Activated naive CD4-positive, alpha-beta T cell treated with anti-CD3 and anti-CD28 coated beads, Interleukin-2, amount 50 U/mL, for 24 hours (primary cell): ENCODE measurements at regions not wholly inside any gene's neighbourhood (a gene's known extent, or its start where the extent isn't known, plus 50 kb on each side); places are given as distances from the start of the nearest gene placed in this dataset.

ENCODE experiments used
- H3K27ac Mint-ChIP-seq: one replicate; pipeline ENCODE4 v1.8.0; 2021; ENCODE audit warnings: mild to moderate bottlenecking, mixed read lengths
- H3K27me3 Mint-ChIP-seq: one replicate; pipeline ENCODE4 v1.8.0; 2021; ENCODE audit warnings: mixed read lengths
- H3K36me3 Mint-ChIP-seq: one replicate; pipeline ENCODE4 v1.8.0; 2021; ENCODE audit warnings: mixed read lengths
- H3K4me1 Mint-ChIP-seq: one replicate; pipeline ENCODE4 v1.8.0; 2021; ENCODE audit warnings: mixed read lengths
- H3K4me3 Mint-ChIP-seq: one replicate; pipeline ENCODE4 v1.8.0; 2021; ENCODE audit warnings: mild to moderate bottlenecking, mixed read lengths
- H3K9me3 Mint-ChIP-seq: one replicate; pipeline ENCODE4 v1.8.0; 2021; ENCODE audit warnings: mixed read lengths

DNA sequence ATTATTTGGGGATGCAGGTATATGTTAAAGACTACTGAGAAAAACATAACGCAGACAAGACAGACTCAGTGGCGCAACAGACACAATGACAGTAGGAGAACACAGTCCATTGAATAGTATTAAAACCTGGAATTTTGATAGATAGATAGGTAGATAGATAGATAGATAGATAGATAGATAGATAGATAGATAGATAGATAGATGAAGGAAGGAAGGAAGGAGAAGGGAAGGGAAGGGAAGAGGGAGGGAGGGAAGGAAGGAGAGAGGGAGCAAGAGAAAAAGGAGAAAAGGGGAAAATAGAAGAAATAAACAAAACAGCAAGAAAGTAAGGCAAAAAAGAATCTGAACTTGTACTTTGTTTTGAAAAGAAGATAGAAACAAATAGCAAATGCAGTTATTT, 404.5 kb downstream of the FOXO1 start:
- no peaks in the 10 kb centered on the region for H3K9me3 Mint-ChIP-seq
- no peaks in the 10 kb centered on the region for H3K27me3 Mint-ChIP-seq
- H3K4me1 Mint-ChIP-seq, result peaks cover 14% of the 10 kb centered on the region
- H3K36me3 Mint-ChIP-seq, result peaks cover 2% of the 10 kb centered on the region
- no peak overlapping the region for H3K4me3 Mint-ChIP-seq
- no peak overlapping the region for H3K27ac Mint-ChIP-seq

DNA sequence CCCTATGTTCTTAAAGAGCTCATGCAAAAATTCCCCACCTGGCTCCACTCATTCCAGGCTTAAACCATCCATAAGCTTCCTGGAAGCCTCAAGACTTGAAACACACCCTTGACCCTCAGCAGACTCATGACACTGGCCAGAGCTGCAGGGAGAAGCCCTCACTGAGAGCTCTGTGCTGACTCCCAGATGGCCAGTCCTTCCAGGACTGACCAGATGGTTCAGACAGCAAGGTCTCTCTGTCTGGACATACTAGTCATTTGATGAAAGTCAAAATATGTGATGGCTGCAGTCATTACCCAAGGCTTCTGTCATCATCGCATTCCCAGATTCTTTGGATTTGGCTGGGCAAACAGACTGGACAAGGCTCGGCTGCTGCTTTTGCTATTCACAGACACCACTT, 397.4 kb downstream of the FOXO1 start:
- Mint-ChIP-seq H3K36me3 (no peaks in the 10 kb centered on the region), H3K4me1 (peaks cover 37% of the 10 kb centered on the region), H3K9me3 (no peaks in the 10 kb centered on the region), H3K27me3 (no peaks in the 10 kb centered on the region), H3K4me3 (no peak overlapping the region), H3K27ac (peak overlapping the region; percentile 9)

DNA sequence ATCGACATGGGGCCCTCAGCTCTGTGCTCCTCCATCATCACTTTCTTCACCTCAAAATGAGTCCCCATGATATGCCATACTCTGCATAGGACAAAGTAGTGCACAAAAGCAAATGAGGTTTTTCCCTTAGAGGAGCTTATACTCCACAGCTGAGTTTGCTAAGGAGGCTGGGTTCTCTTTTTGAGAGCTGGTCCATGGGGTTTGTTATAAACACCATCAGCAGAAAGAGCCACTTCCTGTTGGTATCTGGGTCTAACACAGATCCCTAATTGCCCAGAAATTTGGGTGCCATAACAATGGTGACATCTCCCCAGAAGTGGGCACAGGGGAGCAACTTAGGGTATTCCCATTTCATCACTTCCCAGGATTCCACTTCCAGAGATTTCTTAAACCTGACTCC, 395.7 kb downstream of the FOXO1 start:
- no peak overlapping the region for H3K4me3 Mint-ChIP-seq
- H3K27ac Mint-ChIP-seq, result no peak overlapping the region
- H3K9me3 Mint-ChIP-seq, result no peaks in the 10 kb centered on the region
- no peaks in the 10 kb centered on the region for H3K36me3 Mint-ChIP-seq
- H3K4me1 Mint-ChIP-seq, result peaks cover 43% of the 10 kb centered on the region
- H3K27me3 Mint-ChIP-seq, result no peaks in the 10 kb centered on the region

DNA sequence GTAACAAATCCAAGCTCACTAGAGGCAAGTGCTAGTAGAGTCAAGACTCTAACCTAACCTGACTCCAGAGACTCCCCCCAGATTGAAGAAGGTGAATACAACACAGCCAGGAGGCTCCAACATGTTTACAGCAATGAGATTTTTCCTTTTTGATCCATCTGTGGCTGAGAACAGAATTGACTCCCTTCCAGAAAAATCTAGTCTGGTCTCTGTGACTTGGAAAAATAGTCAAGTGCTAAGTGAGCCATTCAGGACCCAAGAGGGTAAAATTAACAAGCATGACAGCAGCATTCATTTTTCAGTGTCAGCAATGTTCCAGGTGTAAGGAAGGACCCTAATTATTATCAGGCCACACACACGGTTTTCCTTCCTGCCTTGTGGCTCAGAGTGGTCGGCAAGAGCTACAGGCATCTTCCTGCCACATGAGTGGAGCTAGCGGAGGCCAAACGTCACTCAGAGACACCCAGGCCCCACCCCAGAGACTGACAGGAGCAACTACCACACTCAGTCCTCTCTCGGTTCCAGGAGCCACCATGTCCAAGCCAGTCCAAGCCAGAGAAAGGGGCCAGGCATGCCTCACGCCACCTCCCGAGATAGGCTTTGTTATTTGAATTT, 395.1 kb downstream of the FOXO1 start:
- H3K4me1 Mint-ChIP-seq, result peaks cover 45% of the 10 kb centered on the region
- H3K4me3 Mint-ChIP-seq, result no peak overlapping the region
- peak overlapping the region; percentile 30 for H3K27ac Mint-ChIP-seq
- no peaks in the 10 kb centered on the region for H3K36me3 Mint-ChIP-seq
- no peaks in the 10 kb centered on the region for H3K9me3 Mint-ChIP-seq
- H3K27me3 Mint-ChIP-seq, result no peaks in the 10 kb centered on the region

DNA sequence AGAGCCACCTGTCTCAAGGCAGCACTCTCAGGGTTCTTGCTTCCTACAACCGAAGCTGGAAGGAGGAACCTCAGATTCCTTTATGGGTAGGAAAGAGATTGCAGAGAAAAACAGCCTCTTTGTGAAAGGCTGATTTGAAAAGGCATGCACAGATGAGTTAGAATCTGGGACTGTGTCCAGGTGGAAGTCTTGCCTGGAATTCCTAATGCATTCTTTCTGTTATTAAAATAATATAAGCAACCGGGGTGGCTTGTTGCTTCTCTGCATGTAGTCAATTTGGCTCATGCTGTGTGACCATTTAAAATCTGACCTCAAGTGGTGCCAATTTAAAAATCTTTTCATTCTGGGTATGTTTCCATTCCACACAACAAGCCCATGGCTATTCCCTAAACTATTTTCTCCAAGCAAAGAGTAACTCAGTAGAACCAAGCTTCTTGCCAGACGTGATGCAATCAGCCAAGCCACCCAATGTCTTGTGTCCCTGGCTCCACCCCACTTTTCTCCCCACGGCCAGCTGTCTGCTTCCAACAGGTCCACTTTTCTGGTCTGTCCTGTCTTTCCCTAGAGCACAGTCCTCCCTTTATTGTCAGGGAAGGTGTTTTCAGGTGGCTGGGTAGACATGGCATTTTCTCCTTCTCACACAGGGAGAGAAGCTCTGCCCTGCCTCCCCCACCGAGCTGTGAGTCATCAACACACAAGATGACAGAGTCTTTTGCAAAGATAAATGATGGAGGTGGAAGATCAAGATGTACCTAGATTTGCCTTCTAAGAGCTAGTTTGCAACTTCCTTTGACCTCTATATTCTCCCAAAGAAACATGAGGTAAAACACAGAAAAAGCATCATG, 394.3 kb downstream of the FOXO1 start:
- Mint-ChIP-seq H3K36me3 (no peaks in the 10 kb centered on the region), H3K4me3 (no peak overlapping the region), H3K9me3 (no peaks in the 10 kb centered on the region), H3K27ac (peak overlapping the region; percentile 68), H3K27me3 (no peaks in the 10 kb centered on the region), H3K4me1 (peaks cover 45% of the 10 kb centered on the region)

DNA sequence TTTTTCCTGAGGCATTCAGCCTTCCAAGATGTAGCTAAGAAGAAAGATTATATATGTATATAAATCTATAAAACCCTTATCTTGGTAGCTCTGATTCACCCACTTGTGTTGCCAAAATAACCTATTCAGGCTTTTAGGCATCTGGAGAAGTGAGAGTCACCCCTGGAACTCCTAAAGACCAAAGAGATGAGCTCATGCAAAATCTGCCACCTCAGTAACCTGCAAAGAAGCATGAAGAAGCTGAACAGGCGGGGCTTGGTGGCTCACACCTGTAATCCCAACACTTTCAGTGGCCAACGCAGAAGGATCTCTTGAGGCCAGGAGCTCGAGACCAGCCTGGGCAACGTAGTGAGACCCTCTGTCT, 393.7 kb downstream of the FOXO1 start:
- Mint-ChIP-seq H3K36me3 (no peaks in the 10 kb centered on the region), H3K4me3 (no peak overlapping the region), H3K9me3 (no peaks in the 10 kb centered on the region), H3K4me1 (peaks cover 40% of the 10 kb centered on the region), H3K27me3 (no peaks in the 10 kb centered on the region), H3K27ac (peak overlapping the region; percentile 68)

DNA sequence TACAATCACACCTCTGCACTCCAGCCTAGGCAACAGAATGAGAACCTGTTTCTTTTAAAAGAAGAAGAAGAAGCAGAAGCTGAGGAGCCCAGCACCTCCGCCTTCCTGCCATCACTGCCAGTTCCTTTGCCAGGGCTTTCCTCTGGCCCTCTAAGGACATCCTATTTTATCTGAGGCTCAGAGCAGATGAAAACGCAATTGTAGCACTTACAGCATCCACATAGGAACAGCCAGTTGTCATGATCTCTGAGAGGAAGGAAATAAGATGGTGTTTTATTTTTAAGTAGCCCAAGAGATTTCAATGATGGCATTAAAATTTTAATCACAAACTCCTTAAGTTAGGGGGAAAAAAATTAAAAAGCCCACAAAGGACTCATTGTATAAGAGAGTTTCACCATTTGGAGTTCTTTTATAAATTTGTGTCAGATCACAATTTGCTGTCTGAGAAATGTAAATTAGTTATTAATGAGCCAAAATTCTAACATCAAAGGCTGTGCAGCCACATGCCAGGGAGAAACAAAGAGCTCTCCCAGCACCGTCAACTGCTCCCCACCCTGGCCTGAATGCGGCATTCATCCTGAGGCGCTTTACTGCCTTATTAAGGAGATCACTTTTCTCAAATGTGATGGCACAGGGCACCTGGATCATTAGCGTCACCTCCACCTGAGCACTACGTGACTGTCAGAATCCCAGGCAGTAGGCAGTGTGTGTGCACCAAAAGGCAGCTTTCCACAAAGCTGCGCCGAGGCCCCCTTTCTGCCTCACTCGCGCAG, 393.0 kb downstream of the FOXO1 start:
- H3K4me3 Mint-ChIP-seq, result no peak overlapping the region
- H3K27me3 Mint-ChIP-seq, result no peaks in the 10 kb centered on the region
- H3K27ac Mint-ChIP-seq, result no peak overlapping the region
- H3K9me3 Mint-ChIP-seq, result no peaks in the 10 kb centered on the region
- H3K4me1 Mint-ChIP-seq, result peaks cover 39% of the 10 kb centered on the region
- H3K36me3 Mint-ChIP-seq, result no peaks in the 10 kb centered on the region

DNA sequence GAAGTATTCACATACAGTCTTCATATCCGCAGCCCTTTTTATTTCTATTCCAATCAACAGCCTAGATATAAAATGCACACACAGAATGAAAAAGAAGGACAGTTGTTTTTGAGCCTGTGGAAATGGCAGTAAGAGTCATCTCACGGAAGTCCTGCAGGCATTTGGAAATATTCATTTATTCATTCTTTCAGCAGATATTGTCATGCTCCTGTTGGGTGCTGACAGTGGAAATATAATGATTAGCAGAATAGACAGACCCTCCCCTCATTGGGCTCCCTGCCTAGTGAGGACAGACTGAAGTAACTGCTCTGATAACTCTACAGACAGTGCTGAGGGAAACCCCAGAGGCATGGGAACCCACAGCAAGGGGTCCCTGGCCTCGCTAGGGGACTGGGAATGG, 392.3 kb downstream of the FOXO1 start:
- H3K27me3 Mint-ChIP-seq, result no peaks in the 10 kb centered on the region
- no peak overlapping the region for H3K27ac Mint-ChIP-seq
- H3K4me1 Mint-ChIP-seq, result peaks cover 39% of the 10 kb centered on the region
- no peaks in the 10 kb centered on the region for H3K9me3 Mint-ChIP-seq
- H3K36me3 Mint-ChIP-seq, result no peaks in the 10 kb centered on the region
- H3K4me3 Mint-ChIP-seq, result no peak overlapping the region

DNA sequence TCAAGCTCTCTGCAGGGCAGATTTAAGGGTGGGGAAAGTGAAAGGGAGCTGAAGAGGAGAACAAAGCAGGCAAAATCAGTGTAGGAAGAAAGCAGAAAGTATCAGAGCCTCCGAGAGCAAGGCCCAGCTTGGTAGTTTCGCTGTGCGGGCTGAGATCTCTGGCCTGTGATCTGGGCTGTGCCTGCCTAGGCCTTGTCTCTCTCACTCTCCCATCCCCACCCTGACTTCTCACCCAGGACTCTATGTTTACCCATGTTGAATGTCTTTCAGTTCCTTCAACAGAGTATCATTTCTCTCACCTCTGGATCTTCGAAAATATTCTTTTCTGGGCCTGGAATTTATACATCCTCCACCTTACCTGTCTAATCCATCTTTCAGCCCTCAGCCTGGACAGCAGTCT, 391.3 kb downstream of the FOXO1 start:
- Mint-ChIP-seq H3K4me3 (no peak overlapping the region), H3K27me3 (no peaks in the 10 kb centered on the region), H3K4me1 (peaks cover 35% of the 10 kb centered on the region), H3K9me3 (no peaks in the 10 kb centered on the region), H3K27ac (no peak overlapping the region), H3K36me3 (no peaks in the 10 kb centered on the region)

DNA sequence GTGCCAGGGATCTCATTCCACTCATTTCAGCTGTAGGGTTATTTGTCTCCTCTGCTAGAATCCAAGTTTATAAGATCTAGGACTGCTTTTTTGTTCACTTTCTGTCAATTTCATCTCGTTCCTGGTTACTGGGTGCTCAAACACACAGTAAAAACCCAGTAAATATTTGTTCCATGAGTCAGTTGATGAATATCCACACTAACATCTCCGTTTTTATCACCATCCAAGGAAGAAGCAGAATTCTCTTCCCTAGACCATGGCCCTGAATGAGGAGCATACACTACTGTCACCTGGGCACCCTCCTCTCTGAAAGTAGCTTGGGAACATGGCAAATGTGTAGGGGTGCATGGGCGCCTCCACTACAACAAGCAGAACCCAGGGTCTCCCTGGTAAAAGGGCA, 390.8 kb downstream of the FOXO1 start:
- Mint-ChIP-seq H3K27ac (no peak overlapping the region), H3K4me1 (peaks cover 30% of the 10 kb centered on the region), H3K36me3 (no peaks in the 10 kb centered on the region), H3K4me3 (no peak overlapping the region), H3K27me3 (no peaks in the 10 kb centered on the region), H3K9me3 (no peaks in the 10 kb centered on the region)

DNA sequence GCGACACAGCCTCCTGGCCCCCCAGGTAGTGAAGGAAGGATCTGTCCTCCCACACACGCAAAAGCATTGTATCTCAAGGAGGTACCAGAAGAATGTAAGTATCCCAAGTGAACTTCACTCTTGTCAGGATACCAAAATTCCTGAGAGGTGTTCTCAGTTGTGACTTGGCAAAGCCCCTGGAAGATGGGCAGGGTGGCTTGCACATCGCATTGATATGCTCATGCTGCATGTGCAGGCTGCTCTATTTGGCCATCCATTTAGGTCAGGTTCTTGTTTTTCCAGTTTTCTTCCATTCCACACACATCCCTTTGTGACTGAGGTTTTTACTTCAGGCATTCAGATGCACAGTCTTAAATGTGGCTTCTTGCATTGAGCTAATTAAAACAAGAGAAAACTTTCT, 382.8 kb downstream of the FOXO1 start:
- Mint-ChIP-seq H3K4me3 (no peak overlapping the region), H3K27ac (peak overlapping the region; percentile 66), H3K4me1 (no peaks in the 10 kb centered on the region), H3K9me3 (no peaks in the 10 kb centered on the region), H3K36me3 (no peaks in the 10 kb centered on the region), H3K27me3 (no peaks in the 10 kb centered on the region)

DNA sequence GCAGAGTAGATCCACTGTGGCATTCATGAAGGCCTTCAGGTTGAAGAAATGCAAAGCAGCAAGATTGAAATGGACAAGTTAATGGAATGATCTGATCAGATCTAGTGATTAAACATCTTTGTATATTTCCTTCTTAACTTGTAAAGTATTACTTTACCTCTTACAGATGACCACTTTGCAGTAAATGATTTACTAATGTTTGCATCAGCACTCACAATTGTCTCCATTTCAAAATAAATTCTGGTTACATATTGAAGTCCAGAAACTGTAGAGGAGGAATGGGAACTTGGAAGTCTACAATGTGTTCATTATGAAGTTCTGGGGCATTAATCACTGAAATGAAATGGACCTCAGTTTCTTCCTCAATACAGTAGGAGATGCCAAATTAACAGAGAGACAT, 380.8 kb downstream of the FOXO1 start:
- H3K27me3 Mint-ChIP-seq, result no peaks in the 10 kb centered on the region
- H3K27ac Mint-ChIP-seq, result no peak overlapping the region
- no peak overlapping the region for H3K4me3 Mint-ChIP-seq
- peaks cover 4% of the 10 kb centered on the region for H3K4me1 Mint-ChIP-seq
- H3K36me3 Mint-ChIP-seq, result no peaks in the 10 kb centered on the region
- no peaks in the 10 kb centered on the region for H3K9me3 Mint-ChIP-seq

DNA sequence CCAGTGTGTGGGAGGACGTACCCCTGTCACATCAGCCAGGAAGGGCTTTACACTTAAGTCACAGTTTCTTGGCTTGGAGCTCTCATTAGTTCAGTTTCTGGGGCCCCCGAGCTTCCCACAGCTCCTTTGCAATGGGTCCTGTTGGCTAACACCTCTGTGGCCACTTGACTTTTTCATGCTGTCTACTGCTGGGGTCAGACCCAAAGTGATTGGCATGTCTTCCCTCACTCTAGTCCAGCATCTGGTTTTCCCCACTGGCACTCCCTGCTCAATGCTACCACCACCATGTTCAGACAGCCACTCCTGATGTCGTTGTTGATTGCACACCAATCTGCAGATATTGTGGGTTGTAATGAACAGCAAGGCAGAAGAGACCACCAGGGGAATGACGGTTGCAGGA, 379.0 kb downstream of the FOXO1 start:
- peaks cover 13% of the 10 kb centered on the region for H3K4me1 Mint-ChIP-seq

DNA sequence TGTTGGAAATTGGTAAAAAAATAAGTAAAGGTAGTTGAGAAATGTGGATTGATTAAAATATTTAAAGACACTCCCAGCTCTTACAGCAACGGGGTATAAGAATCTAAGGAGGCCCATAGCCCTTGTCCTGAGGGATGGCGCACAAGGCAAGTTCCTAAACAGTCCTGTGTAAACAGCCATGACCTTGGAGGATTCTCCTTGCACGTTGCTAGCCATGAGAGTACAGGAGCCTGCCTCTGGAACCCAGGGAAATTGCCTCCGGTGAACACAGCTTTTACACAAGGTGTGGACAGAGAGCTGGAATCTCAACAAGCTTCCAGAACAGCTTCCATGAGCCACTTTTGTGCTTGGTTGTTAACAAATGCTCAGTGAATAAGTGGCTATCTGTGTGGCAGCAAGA, 378.2 kb downstream of the FOXO1 start:
- Mint-ChIP-seq H3K36me3 (no peaks in the 10 kb centered on the region), H3K4me1 (peaks cover 13% of the 10 kb centered on the region), H3K4me3 (no peak overlapping the region), H3K9me3 (no peaks in the 10 kb centered on the region), H3K27me3 (no peaks in the 10 kb centered on the region), H3K27ac (no peak overlapping the region)

More for the DNA sequence above, 379.0 kb downstream of the FOXO1 start:
- H3K9me3 Mint-ChIP-seq, result no peaks in the 10 kb centered on the region
- H3K36me3 Mint-ChIP-seq, result no peaks in the 10 kb centered on the region
- no peak overlapping the region for H3K4me3 Mint-ChIP-seq
- H3K27ac Mint-ChIP-seq, result no peak overlapping the region
- no peaks in the 10 kb centered on the region for H3K27me3 Mint-ChIP-seq

DNA sequence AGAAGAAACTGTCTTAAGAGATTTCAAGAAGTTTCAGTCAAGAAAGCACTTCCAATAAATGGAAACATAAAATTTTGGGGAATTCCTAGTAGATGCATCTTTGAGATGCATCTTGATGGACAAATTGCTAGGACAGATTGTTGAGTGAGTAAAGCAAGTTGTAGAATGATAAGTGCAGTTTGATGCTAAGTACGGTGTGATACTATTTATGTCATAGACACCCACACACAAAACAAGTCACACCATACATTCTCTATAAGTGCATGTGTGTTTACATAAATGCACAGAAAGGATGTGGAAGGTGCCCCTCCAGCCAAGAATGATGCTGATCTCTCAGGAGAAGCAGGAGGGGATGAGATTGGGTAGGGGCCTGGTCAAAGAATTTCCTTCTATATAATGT, 375.7 kb downstream of the FOXO1 start:
- peaks cover 13% of the 10 kb centered on the region for H3K4me1 Mint-ChIP-seq
- H3K4me3 Mint-ChIP-seq, result no peak overlapping the region
- H3K27ac Mint-ChIP-seq, result no peak overlapping the region
- H3K27me3 Mint-ChIP-seq, result no peaks in the 10 kb centered on the region
- no peaks in the 10 kb centered on the region for H3K9me3 Mint-ChIP-seq
- H3K36me3 Mint-ChIP-seq, result no peaks in the 10 kb centered on the region

DNA sequence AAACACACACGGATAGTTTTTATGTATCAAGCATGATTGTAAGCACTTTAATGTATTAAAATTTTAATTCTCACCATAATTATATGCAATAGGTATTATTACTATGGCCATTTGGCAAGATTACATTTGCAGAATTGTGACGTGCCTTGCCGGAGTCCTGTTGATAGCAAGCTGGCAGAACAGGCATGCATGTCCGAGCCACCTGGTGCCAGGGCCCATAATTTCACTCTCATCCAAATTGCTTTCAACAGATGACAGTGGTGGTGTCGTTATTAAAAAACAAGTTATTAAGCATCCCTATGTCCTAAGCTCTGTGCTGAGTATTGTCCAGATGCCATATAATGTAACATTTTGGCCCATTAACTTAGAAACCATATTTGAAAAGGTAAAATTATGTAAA, 374.3 kb downstream of the FOXO1 start:
- Mint-ChIP-seq H3K4me3 (no peak overlapping the region), H3K4me1 (peaks cover 13% of the 10 kb centered on the region), H3K36me3 (no peaks in the 10 kb centered on the region), H3K9me3 (no peaks in the 10 kb centered on the region), H3K27me3 (no peaks in the 10 kb centered on the region), H3K27ac (no peak overlapping the region)
